DMS53 treated with DMSO at 0.1 percent for 48 hours (cell line): ENCODE measurements at regions not wholly inside any gene's neighbourhood (a gene's known extent, or its start where the extent isn't known, plus 50 kb on each side); places are given as distances from the start of the nearest gene placed in this dataset.
"Not testable (repeated sequence)": the region's sequence is repeated elsewhere in the genome, so short reads cannot be mapped to it uniquely, and the experiment has no call there.

ENCODE experiments used
- DNase-seq: peaks from one replicate; lab custom pipeline; 2025; ENCODE audit not compliant: unreplicated experiment; lab: John Stamatoyannopoulos, UW

- not testable (repeated sequence) for DNase-seq
These were observed 1385.1 kb downstream of the REEP3 start for GRCh38 chr10:64906311-64906710.

DNA sequence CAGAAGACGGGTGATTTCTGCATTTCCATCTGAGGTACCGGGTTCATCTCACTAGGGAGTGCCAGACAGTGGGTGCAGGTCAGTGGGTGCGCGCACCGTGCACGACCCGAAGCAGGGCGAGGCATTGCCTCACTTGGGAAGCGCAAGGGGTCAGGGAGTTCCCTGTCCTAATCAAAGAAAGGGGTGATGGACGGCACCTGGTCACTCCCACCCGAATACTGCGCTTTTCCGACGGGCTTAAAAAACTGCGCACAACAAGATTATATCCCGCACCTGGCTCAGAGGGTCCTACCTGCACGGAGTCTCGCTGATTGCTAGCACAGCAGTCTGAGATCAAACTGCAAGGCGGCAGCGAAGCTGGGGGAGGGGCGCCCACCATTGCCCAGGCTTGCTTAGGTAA, 1403.1 kb downstream of the REEP3 start:
- DNase-seq = not testable (repeated sequence)

DNA sequence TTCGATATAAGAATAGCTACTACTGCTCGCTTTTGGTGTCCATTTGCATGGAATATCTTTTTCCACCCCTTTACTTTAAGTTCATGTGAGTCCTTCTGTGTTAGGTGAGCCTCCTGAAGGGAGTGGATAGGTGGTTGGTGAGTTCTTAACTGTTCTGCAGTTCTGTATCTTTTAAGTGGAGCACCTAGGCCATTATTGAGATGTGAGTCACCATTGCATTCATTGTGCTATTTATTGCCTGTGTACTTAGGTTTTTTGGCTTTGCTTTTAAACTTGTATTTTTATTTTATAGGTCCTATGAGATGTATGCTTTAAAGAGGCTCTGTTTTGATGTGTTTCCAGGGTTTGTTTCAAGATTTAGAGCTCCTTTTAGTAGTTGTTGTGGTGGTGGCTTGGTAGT, 1430.8 kb downstream of the REEP3 start:
- no peak for DNase-seq

DNA sequence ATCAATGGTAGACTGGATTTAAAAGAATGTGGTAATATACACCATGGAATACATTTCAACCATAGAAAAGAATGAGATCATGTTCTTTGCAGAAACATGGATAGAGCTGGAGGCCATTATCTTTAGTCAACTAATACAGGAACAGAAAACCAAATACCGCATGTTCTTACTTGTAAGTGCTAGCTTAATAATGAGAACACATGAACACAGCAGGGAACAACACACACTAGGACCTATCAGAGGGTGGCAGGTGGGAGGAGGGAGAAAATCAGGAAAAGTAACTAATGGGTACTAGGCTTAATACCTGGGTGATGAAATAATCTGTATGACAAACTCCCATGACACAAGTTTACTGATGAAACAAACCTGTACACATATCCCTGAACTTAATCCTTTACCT, 1435.2 kb downstream of the REEP3 start:
- DNase-seq = no peak

DNA sequence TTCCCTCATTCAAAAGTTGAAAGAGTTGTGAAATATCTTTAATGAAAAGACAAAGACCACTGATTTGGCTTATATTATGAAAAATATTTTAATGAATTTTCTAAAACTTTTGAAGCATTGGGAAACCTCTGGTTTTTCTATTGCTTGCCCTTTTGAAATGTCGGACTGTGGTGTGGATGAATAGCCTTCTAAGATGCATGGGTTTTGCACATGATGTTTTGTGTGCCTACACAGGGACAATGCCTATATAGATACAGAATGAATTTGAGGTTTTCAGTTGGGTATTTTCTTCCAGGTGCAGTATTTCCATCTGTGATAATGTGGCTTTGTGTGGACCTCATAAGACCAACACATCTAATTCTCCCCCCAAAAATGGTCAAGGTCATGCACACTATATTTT, 1437.9 kb downstream of the REEP3 start:
- no peak for DNase-seq

- DNase-seq = no peak
These were observed 1438.7 kb downstream of the REEP3 start for GRCh38 chr10:64959883-64960282.

GRCh38 chr10:64973391-64973790, 1452.2 kb downstream of the REEP3 start:
- DNase-seq = no peak

GRCh38 chr10:64976150-64976549, 1454.9 kb downstream of the REEP3 start:
- no peak for DNase-seq

DNA sequence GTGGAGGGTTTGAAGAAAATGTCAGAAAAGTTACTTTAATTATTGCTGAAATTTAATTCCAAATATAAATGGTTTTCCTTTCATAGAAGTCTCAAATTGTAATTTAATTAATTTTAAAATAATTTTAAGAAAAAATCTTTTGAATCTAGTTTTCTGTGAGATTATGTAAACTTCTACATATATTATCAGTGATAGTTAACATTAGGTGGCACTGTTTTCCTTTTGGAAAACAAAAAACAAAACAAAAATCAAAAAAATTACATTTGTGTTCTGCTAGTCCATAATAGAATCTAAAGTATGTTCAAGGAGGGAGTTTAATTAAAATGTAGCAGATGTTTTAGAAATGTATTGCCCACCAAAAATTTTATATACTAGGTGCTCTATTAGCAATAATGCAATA, 1456.7 kb downstream of the REEP3 start:
- DNase-seq = no peak

- DNase-seq = no peak
These were observed 1475.7 kb downstream of the REEP3 start for GRCh38 chr10:64996886-64997285.

DNA sequence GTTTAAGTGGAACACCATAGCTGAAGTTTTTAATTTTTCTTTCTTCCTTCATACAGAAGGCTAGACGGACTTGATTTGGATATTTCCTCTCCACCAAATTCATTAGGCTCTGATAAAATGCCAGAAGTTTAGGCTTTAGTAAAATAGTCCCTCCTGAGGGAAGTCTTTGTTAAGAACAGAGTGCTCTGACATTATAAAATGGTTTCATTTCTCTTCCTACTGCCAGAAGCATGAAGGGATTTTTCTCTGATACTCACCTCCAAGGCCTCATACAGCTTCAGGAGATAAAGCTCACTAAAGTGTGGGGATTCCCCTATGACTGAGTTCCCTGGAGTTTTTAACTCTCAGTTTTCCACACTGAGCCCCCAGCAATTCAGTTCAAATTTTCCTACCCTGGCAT, 1489.6 kb downstream of the REEP3 start:
- no peak for DNase-seq

GRCh38 chr10:65017523-65017922, 1496.3 kb downstream of the REEP3 start:
- DNase-seq = no peak

- no peak for DNase-seq
These were observed 1503.7 kb downstream of the REEP3 start for GRCh38 chr10:65024886-65025285.

- no peak for DNase-seq
These were observed 1509.1 kb downstream of the REEP3 start for GRCh38 chr10:65030263-65030662.

DNA sequence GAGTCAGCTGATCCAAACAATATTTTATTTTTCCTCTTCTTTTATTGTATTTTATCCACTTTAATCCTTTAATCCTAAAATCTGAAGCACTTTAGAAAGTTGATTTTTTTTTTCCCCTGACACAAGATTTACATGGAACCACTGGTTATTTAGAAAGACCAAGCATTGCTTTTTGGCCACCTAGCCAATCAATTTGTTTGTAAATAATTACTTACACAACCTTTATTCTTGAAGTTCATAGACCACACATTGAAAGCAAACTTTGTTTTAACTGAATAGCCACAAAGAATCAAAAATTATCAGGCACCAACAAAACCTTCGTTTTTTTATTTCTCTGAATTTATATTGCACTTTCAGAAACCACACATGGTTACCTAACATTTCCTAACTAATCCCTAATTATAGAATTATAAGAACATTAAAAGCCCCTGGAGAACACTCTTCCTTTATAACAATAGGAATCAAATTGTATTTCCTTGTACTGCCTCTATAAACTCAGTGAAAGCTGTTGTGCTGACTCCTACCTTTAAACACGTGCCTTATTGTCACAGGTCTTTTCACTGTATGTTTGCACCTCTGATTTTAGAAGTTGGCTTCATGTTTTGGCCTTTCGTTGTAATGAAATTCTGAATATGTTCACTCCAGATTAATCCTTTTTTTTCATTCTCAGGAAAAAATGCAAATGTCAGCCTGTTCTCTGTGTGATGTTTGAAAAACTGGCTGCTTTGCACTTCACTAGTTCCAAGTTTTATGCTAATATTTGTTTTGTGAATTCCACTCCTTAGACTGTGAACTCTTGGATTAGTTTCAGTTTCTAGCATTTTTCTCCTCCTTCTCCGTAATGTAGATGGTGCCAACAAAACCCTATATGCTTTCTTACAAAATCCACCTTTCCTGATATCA, 1511.9 kb downstream of the REEP3 start:
- peak; percentile 48 for DNase-seq

- DNase-seq = no peak
These were observed 1512.8 kb downstream of the REEP3 start for GRCh38 chr10:65033957-65034356.

DNA sequence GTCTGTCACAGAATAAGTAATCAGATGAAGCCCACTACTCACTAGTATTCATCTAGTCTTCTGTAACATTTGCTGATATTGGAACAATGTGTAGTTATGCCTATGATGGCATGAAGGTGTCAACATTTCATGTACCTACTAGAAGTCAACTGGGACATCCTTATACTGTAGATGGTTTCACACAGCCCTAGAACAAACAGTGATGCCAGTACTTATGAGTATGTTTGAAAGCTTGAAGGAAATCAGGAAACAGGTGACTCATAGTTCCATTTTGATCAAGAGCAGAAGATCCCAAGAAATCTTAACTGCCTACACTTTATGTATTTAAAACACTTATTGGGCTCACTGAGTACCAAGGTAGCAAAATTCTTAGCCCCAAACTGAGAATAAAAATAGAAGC, 1519.6 kb downstream of the REEP3 start:
- DNase-seq = peak; percentile 34

- DNase-seq = no peak
These were observed 1520.1 kb downstream of the REEP3 start for GRCh38 chr10:65041307-65041706.

GRCh38 chr10:65042496-65042895, 1521.3 kb downstream of the REEP3 start:
- no peak for DNase-seq

- no peak for DNase-seq
These were observed 1525.6 kb downstream of the REEP3 start for GRCh38 chr10:65046831-65047230.

- DNase-seq = not testable (repeated sequence)
These were observed 1530.9 kb downstream of the REEP3 start for GRCh38 chr10:65052111-65052510.

DNA sequence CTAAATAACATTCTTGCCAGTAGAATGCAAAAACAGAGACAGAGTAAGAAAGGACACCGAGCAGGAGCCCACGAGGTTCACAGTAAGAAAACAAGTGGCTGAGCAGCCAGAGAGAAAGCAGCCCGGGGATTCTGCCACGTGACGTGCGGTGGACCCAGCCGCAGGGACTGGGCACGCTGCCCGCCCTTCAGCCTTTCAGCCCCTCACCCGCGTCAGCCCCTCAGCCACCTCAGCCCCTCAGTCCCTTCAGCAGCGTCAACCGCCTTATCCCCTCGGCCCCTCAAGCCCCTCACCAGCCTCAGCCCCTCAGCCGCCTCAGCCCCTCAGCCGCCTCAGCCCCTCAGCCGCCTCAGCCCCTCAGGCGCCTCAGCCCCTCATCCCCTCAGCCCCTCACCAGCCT, 1532.2 kb downstream of the REEP3 start:
- not testable (repeated sequence) for DNase-seq

DNA sequence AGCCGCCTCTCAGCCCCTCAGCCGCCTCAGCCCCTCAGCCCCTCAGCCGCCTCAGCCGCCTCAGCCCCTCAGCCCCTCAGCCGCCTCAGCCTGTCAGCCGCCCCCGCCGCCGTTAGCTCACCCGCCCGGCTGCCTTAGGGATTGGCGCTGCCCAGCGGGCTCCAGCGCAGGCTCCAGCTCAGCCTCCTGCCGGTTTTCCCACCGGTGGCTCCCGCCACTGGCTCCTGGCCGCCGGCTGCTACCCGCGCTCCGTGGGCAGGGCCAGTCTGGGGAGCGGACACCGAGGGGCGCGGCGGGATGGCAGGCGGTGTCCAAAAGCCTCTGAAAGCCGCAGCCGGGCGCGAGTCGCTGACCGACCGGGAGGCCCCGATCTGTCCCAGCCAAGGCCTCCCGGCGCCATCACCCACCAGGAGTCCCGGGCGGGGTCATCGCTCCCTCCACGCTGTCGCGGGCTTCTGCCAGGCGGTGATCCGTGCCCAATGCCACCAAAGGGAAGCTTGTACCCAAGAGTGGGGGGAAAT, 1532.7 kb downstream of the REEP3 start:
- not testable (repeated sequence) for DNase-seq
